Activated CD4-positive, alpha-beta T cell treated with anti-CD3 and anti-CD28 coated beads, Interleukin-2, amount 10 ng/mL, durations not matched to agents 7 days and 5 days (primary cell): ENCODE measurements at regions not wholly inside any gene's neighbourhood (a gene's known extent, or its start where the extent isn't known, plus 50 kb on each side); places are given as distances from the start of the nearest gene placed in this dataset.
"Not testable (repeated sequence)": the region's sequence is repeated elsewhere in the genome, so short reads cannot be mapped to it uniquely, and the experiment has no call there.

Experiments used
- CTCF ChIA-PET: fragments of 350-600 bp; sonication (Branson Sonifier 250); formaldehyde crosslinking; loops from one replicate; lab custom pipeline; 2021; ENCODE audit warnings: antibody characterized with exemption; lab: Charles Lee
- POLR2A ChIA-PET: fragments of 350-600 bp; sonication (Branson Sonifier 250); formaldehyde crosslinking; loops from one replicate; lab custom pipeline; 2021; ENCODE audit warnings: antibody characterized with exemption; lab: Charles Lee
- DNase-seq: peaks from one replicate; pipeline ENCODE4 v3.0.0-alpha.2; 2020
- H3K27ac Mint-ChIP-seq: one replicate; pipeline ENCODE4 v1.8.0; 2021; ENCODE audit warnings: mild to moderate bottlenecking, moderate library complexity, mixed read lengths
- H3K27me3 Mint-ChIP-seq: one replicate; pipeline ENCODE4 v1.8.0; 2021; ENCODE audit warnings: mixed read lengths
- H3K36me3 Mint-ChIP-seq: one replicate; pipeline ENCODE4 v1.8.0; 2021; ENCODE audit warnings: low read depth, mixed read lengths
- H3K4me1 Mint-ChIP-seq: one replicate; pipeline ENCODE4 v1.8.0; 2021; ENCODE audit warnings: mixed read lengths
- H3K4me3 Mint-ChIP-seq: one replicate; pipeline ENCODE4 v1.8.0; 2021; ENCODE audit warnings: mild to moderate bottlenecking, moderate library complexity, mixed read lengths
- H3K9me3 Mint-ChIP-seq: one replicate; pipeline ENCODE4 v1.8.0; 2021; ENCODE audit warnings: mixed read lengths

- Mint-ChIP-seq H3K27ac (no peak overlapping the region), H3K27me3 (no peaks in the 10 kb centered on the region), H3K36me3 (no peaks in the 10 kb centered on the region), H3K4me3 (no peak overlapping the region), H3K9me3 (no peaks in the 10 kb centered on the region), H3K4me1 (no peaks in the 10 kb centered on the region)
- DNase-seq = no peak
- ChIA-PET CTCF (no interaction called here), POLR2A (no interaction called here)
Measured at GRCh38 chr15:81926981-81927380, 118.8 kb downstream of the MEX3B start.

GRCh38 chr15:81924729-81925128 is 121.1 kb downstream of the MEX3B start:
- Mint-ChIP-seq H3K36me3 (no peaks in the 10 kb centered on the region), H3K9me3 (peaks cover 7% of the 10 kb centered on the region), H3K27ac (no peak overlapping the region)

GRCh38 chr15:81923561-81924350 is 122.1 kb downstream of the MEX3B start:
- Mint-ChIP-seq H3K4me1 (no peaks in the 10 kb centered on the region), H3K36me3 (no peaks in the 10 kb centered on the region), H3K27ac (no peak overlapping the region), H3K27me3 (no peaks in the 10 kb centered on the region), H3K9me3 (peaks cover 9% of the 10 kb centered on the region), H3K4me3 (no peak overlapping the region)
- CTCF ChIA-PET = no interaction called here
- POLR2A ChIA-PET = no interaction called here
- no peak for DNase-seq

More at GRCh38 chr15:81924729-81925128, 121.1 kb downstream of the MEX3B start:
- H3K27me3 Mint-ChIP-seq = no peaks in the 10 kb centered on the region
- CTCF ChIA-PET = no interaction called here
- DNase-seq = no peak
- H3K4me1 Mint-ChIP-seq = no peaks in the 10 kb centered on the region
- H3K4me3 Mint-ChIP-seq = no peak overlapping the region
- POLR2A ChIA-PET = no interaction called here

GRCh38 chr15:81922143-81922542 is 123.7 kb downstream of the MEX3B start:
- Mint-ChIP-seq H3K4me3 (no peak overlapping the region), H3K27ac (no peak overlapping the region), H3K36me3 (no peaks in the 10 kb centered on the region), H3K4me1 (no peaks in the 10 kb centered on the region), H3K9me3 (peaks cover 17% of the 10 kb centered on the region), H3K27me3 (no peaks in the 10 kb centered on the region)
- POLR2A ChIA-PET = no interaction called here
- CTCF ChIA-PET = interaction anchor here (0.6 kb wide), 1 partner anchor 15 kb away, joined by 3 read pairs; no protein-coding TSS in a partner anchor
- DNase-seq = no peak

- ChIA-PET CTCF (no interaction called here), POLR2A (no interaction called here)
- Mint-ChIP-seq H3K9me3 (peaks cover 17% of the 10 kb centered on the region), H3K36me3 (no peaks in the 10 kb centered on the region), H3K27ac (no peak overlapping the region), H3K27me3 (no peaks in the 10 kb centered on the region), H3K4me1 (no peaks in the 10 kb centered on the region), H3K4me3 (no peak overlapping the region)
- DNase-seq = no peak
Measured at GRCh38 chr15:81921163-81921562, 124.7 kb downstream of the MEX3B start.

GRCh38 chr15:81918767-81919166 is 127.1 kb downstream of the MEX3B start:
- CTCF ChIA-PET, H3K4me3 Mint-ChIP-seq, POLR2A ChIA-PET, H3K27ac Mint-ChIP-seq, H3K36me3 Mint-ChIP-seq, H3K4me1 Mint-ChIP-seq, DNase-seq, H3K27me3 Mint-ChIP-seq: not testable (repeated sequence)
- H3K9me3 Mint-ChIP-seq = peaks cover 17% of the 10 kb centered on the region

- no peaks in the 10 kb centered on the region for H3K27me3 Mint-ChIP-seq
- H3K27ac Mint-ChIP-seq = no peak overlapping the region
- no peaks in the 10 kb centered on the region for H3K36me3 Mint-ChIP-seq
- no peak overlapping the region for H3K4me3 Mint-ChIP-seq
- peaks cover 17% of the 10 kb centered on the region for H3K9me3 Mint-ChIP-seq
- no peaks in the 10 kb centered on the region for H3K4me1 Mint-ChIP-seq
- CTCF ChIA-PET = no interaction called here
- DNase-seq = no peak
- POLR2A ChIA-PET = no interaction called here
Measured at GRCh38 chr15:81916451-81916850, 129.4 kb downstream of the MEX3B start.

GRCh38 chr15:81915990-81916389 is 129.8 kb downstream of the MEX3B start:
- Mint-ChIP-seq H3K9me3 (peaks cover 14% of the 10 kb centered on the region), H3K27me3 (no peaks in the 10 kb centered on the region), H3K4me1 (no peaks in the 10 kb centered on the region), H3K4me3 (no peak overlapping the region), H3K27ac (no peak overlapping the region), H3K36me3 (no peaks in the 10 kb centered on the region)
- CTCF ChIA-PET = no interaction called here
- no peak for DNase-seq
- POLR2A ChIA-PET = no interaction called here

- no peaks in the 10 kb centered on the region for H3K27me3 Mint-ChIP-seq
- no peak overlapping the region for H3K27ac Mint-ChIP-seq
- POLR2A ChIA-PET = no interaction called here
- no peaks in the 10 kb centered on the region for H3K36me3 Mint-ChIP-seq
- no peaks in the 10 kb centered on the region for H3K4me1 Mint-ChIP-seq
- no peak overlapping the region for H3K4me3 Mint-ChIP-seq
- peaks cover 10% of the 10 kb centered on the region for H3K9me3 Mint-ChIP-seq
- CTCF ChIA-PET = interaction anchor here (0.7 kb wide), 1 partner anchor 16 kb away, joined by 3 read pairs; no protein-coding TSS in a partner anchor
- no peak for DNase-seq
Measured at GRCh38 chr15:81914734-81915256, 131.0 kb downstream of the MEX3B start.

- Mint-ChIP-seq H3K4me1 (no peaks in the 10 kb centered on the region), H3K27me3 (no peaks in the 10 kb centered on the region), H3K27ac (no peak overlapping the region), H3K9me3 (peaks cover 9% of the 10 kb centered on the region), H3K36me3 (no peaks in the 10 kb centered on the region), H3K4me3 (no peak overlapping the region)
- POLR2A ChIA-PET = no interaction called here
- CTCF ChIA-PET = interaction anchor here (0.7 kb wide), 1 partner anchor 16 kb away, joined by 3 read pairs; no protein-coding TSS in a partner anchor
- DNase-seq = no peak
Measured at GRCh38 chr15:81914333-81914732, 131.5 kb downstream of the MEX3B start.

- H3K36me3 Mint-ChIP-seq = no peaks in the 10 kb centered on the region
- no peaks in the 10 kb centered on the region for H3K27me3 Mint-ChIP-seq
- no peak overlapping the region for H3K27ac Mint-ChIP-seq
- ChIA-PET POLR2A (no interaction called here), CTCF (interaction anchor here (0.6 kb wide), 1 partner anchor 137 kb away, joined by 3 read pairs; no protein-coding TSS in a partner anchor)
- no peaks in the 10 kb centered on the region for H3K9me3 Mint-ChIP-seq
- DNase-seq = no peak
- no peaks in the 10 kb centered on the region for H3K4me1 Mint-ChIP-seq
- H3K4me3 Mint-ChIP-seq = no peak overlapping the region
Measured at GRCh38 chr15:81911022-81911971, 134.5 kb downstream of the MEX3B start.

GRCh38 chr15:81910355-81911021 is 135.3 kb downstream of the MEX3B start:
- no peak for DNase-seq
- ChIA-PET POLR2A (no interaction called here), CTCF (no interaction called here)
- no peaks in the 10 kb centered on the region for H3K9me3 Mint-ChIP-seq
- H3K27ac Mint-ChIP-seq = no peak overlapping the region
- no peaks in the 10 kb centered on the region for H3K27me3 Mint-ChIP-seq
- H3K4me3 Mint-ChIP-seq = no peak overlapping the region
- H3K4me1 Mint-ChIP-seq = no peaks in the 10 kb centered on the region
- no peaks in the 10 kb centered on the region for H3K36me3 Mint-ChIP-seq
